Cerebellar nuclear complex (tissue), 1 donor: ENCODE measurements at regions not wholly inside any gene's neighbourhood (a gene's known extent, or its start where the extent isn't known, plus 50 kb on each side); places are given as distances from the start of the nearest gene placed in this dataset.
"Not testable (repeated sequence)": the region's sequence is repeated elsewhere in the genome, so short reads cannot be mapped to it uniquely, and the experiment has no call there.

ENCODE experiments used
- DNase-seq, 2 experiments: peaks; one replicate each; lab custom pipeline; 2025; lab: John Stamatoyannopoulos, UW

GRCh38 chr11:38894201-38894600, 2296.2 kb upstream of the RAG2 start:
- DNase-seq = not testable (repeated sequence)

- DNase-seq = no peak
Observed at GRCh38 chr11:38884145-38884865, 2286.3 kb upstream of the RAG2 start.

- no peak for DNase-seq
Observed at GRCh38 chr11:38867338-38867737, 2269.3 kb upstream of the RAG2 start.

GRCh38 chr11:38865922-38866321, 2267.9 kb upstream of the RAG2 start:
- no peak for DNase-seq

GRCh38 chr11:38842991-38843390, 2245.0 kb upstream of the RAG2 start:
- DNase-seq = no peak

GRCh38 chr11:38839071-38839470, 2241.0 kb upstream of the RAG2 start:
- no peak for DNase-seq

GRCh38 chr11:38835966-38836365, 2237.9 kb upstream of the RAG2 start:
- no peak for DNase-seq

GRCh38 chr11:38824573-38824972, 2226.5 kb upstream of the RAG2 start:
- DNase-seq = no peak

- DNase-seq = not testable (repeated sequence)
Observed at GRCh38 chr11:38821786-38822185, 2223.8 kb upstream of the RAG2 start.

GRCh38 chr11:38819981-38820380, 2221.9 kb upstream of the RAG2 start:
- DNase-seq = no peak

GRCh38 chr11:38818720-38819119, 2220.7 kb upstream of the RAG2 start:
- no peak for DNase-seq

GRCh38 chr11:38814670-38815069, 2216.6 kb upstream of the RAG2 start:
- DNase-seq = no peak

GRCh38 chr11:38809521-38809920, 2211.5 kb upstream of the RAG2 start:
- no peak for DNase-seq

- DNase-seq = no peak
Observed at GRCh38 chr11:38796281-38796680, 2198.2 kb upstream of the RAG2 start.

- no peak for DNase-seq
Observed at GRCh38 chr11:38795027-38795426, 2197.0 kb upstream of the RAG2 start.

- no peak for DNase-seq
Observed at GRCh38 chr11:38791346-38791961, 2193.4 kb upstream of the RAG2 start.

- no peak for DNase-seq
Observed at GRCh38 chr11:38788561-38788960, 2190.5 kb upstream of the RAG2 start.

GRCh38 chr11:38784164-38784563, 2186.1 kb upstream of the RAG2 start:
- DNase-seq = no peak

GRCh38 chr11:38766796-38767195, 2168.8 kb upstream of the RAG2 start:
- no peak for DNase-seq

GRCh38 chr11:38759394-38759793, 2161.4 kb upstream of the RAG2 start:
- DNase-seq = no peak

GRCh38 chr11:38756537-38756936, 2158.5 kb upstream of the RAG2 start:
- no peak for DNase-seq

GRCh38 chr11:38751421-38751820, 2153.4 kb upstream of the RAG2 start:
- no peak for DNase-seq

- not testable (repeated sequence) for DNase-seq
Observed at GRCh38 chr11:38746516-38746915, 2148.5 kb upstream of the RAG2 start.

GRCh38 chr11:38723361-38723760, 2125.3 kb upstream of the RAG2 start:
- no peak for DNase-seq
